Fibroblast of peridontal ligament (primary cell): ENCODE measurements at regions not wholly inside any gene's neighbourhood (a gene's known extent, or its start where the extent isn't known, plus 50 kb on each side); places are given as distances from the start of the nearest gene placed in this dataset.

Source experiments
- DNase-seq: peaks from one replicate; pipeline ENCODE4 v3.0.0-alpha.2; 2010; ENCODE audit errors: extremely low read depth

DNA sequence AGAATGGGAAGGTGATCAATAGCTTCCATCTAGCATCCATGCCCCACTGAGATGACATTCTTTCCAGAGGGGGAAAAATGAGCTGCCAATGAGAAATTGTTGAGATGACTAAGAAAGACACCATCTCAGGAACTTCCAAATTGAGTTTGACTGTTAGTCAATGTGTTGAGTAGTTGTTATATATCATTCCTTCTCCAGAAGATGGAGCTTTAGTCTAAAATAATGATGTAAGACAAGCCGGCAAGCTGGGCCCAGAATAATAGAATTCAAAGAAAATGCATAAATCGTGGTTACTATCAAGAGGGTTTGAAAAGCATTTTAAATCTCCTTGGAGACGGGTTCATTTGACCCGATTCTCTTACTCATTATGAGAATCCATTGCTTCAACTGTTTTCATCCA, 71.0 kb upstream of the ATF7IP2 start:
- DNase-seq: peak; percentile 3

- no peak for DNase-seq
Measured at GRCh38 chr16:10317425-10318001, 68.3 kb upstream of the ATF7IP2 start.

DNA sequence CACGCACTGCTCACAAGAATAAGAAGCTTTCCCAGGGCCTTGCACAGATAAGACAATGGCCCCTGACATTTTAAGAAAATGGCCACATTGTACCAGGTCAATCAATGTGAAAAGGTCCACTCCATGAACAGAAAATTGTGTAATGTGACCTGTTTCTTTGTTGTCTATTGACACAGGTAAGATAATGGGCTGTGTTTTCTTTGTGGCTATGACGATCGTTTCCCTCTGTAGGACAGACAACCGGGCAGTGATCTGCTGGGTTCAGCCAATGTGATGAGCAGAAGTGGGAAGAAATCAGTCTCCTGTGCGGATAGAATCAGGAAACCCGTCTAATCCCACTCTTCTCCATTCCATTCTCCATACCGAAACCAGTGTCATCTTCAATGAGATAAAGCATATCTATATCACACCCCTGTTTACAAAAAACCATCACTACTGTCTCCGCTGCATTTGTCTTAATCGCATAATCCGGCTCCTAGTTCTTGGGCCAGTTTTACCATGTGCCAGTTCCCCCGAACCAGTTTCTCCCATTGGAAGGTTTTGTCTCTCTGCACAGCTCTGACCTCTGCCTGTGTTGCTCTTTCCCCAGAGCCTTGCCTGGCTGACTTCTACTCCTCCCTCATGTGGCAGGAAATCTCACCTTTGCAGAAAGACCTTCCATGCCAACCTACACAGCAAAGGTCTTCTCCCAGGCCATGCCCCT, 66.9 kb upstream of the ATF7IP2 start:
- DNase-seq: no peak

- no peak for DNase-seq
Measured at GRCh38 chr16:10321407-10322387, 64.2 kb upstream of the ATF7IP2 start.

- no peak for DNase-seq
Measured at GRCh38 chr16:10322723-10323527, 62.9 kb upstream of the ATF7IP2 start.

DNA sequence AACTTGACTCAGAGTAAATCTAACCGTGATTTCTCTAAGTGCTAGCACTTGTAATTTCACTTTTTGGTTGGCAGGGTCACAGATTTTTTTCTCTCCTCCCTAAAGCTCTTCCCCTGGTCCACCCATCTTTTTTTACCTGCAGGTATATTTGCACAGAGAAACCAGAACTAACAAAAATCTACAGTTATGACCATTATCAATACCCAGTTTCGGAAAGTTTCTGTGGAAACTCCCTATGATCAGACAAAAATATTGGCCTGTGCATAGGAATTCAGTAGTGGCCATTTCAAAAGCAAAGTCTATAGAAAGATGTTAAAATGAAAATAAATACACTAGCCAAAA, 62.4 kb upstream of the ATF7IP2 start:
- DNase-seq: no peak

- DNase-seq: no peak
Measured at GRCh38 chr16:10324210-10324609, 61.7 kb upstream of the ATF7IP2 start.

DNA sequence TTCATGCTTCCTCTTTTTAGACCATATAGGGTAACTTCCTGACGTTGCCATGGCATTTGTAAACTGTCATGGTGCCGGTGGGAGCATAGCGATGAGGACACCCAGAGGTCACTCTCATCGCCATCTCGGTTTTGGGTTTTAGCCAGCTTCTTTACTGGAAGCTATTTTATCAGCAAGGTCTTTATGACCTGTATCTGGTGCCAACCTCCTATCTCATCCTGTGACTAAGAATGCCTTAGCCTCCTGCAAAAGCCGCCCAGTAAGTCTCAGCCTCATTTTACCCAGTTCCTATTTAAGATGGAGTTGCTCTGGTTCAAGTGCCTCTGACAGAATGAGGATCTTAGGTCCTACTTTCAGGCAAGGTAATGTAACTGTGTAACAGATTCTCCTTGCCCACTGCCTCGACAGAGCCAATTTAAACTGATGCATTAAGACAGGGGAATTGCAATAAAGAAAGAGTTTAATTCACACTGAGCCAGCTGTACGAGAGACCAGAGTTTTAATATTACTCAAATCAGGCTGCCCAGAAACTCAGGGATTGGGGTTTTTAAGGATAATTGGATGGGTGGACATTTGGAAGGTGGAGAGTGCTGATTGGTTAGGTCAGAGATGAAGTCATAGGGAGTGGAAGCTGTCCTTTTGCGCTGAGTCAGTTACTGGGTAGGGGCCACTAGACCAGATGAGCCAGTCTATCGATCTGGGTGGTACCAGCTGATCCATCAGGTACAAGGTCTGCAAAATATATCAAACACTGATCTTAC, 59.9 kb upstream of the ATF7IP2 start:
- no peak for DNase-seq

GRCh38 chr16:10326647-10327046, 59.2 kb upstream of the ATF7IP2 start:
- no peak for DNase-seq

DNA sequence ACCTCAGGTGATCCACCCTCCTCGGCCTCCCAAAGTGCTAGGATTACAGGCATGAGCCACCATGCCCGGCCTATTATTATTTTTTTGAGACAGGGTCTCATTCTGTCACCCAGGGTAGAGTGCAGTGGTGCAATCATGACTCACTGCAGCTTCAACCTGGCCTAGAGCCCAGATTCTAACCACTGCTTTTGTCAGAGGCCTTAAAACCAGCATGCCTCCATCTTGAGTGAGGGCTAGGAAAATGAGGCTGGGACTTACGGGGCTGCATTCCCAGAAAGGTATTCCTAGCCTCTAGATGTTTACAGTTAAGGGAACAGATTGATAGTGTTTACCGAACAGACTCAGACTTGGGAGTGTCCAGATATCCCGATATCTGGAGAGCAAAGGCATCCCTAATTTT, 57.6 kb upstream of the ATF7IP2 start:
- peak; percentile 42 for DNase-seq

DNA sequence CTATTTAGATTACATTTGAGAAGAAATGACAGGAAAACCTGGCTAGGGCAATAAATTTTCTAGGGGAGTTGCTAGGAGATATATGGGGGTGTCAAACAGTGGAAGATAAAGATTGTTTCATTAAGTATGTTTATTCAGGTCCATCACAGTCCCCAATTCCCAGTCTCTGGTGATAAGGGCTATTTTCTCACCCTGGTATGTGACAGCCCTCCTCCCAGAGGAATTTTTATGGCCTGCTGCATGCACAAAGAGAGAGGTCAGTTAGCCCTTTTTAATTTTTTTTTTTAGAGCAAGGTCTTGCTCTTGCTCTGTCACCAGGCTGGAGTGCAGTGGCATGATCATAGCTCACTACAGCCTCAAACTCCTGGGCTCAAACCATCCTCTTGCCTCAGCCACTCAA, 53.6 kb upstream of the ATF7IP2 start:
- DNase-seq: no peak

DNA sequence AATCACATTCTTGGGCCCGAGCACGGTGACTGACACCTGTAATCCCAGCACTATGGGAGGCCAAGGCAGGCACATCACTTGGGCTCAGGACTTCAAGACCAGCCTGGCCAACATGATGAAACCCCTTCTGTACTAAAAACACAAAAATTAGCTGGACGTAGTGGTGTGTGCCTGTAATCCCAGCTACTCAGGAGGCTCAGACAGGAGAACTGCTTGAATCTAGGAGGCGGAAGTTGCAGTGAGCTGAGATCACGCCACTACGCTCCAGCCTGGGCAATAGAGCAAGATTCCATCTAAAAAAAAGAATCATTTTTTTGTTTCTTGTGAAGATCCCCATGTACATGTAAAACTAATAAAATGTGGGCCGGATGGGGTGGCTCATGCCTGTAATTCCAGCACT, 53.1 kb upstream of the ATF7IP2 start:
- DNase-seq: no peak

DNA sequence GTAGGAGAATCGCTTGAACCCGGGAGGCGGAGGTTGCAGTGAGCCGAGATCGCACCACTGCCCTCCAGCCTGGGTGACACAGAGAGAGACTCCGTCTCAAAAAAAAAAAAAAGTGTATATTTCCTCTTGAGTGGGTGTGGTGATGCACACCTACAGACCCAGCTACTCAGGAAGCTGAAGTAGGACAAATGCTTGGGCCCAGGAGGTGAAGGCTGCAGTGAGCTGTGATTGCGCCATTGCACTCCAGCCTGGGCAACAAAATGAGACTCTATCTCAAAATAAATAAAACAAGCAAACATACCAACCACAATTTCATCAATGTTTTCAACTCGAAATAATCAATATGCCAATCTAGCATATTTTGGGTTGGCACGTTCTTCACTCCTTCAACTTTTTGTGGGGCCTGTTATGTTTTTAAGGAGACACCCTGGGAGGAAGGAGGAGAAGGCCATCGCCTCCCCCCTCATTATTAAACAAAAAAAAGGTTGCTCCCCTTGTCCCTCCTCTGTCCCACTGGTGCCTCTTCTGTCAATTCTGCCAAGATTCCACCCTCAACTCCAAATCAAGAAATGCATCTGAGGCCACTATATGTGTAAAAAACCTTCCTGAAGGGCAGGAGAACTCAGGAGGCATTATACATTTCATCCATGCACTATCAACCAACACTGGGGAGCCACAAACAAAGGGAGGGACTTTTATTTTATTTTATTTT, 52.4 kb upstream of the ATF7IP2 start:
- no peak for DNase-seq

GRCh38 chr16:10335681-10336080, 50.2 kb upstream of the ATF7IP2 start:
- DNase-seq: no peak
